ENCODE measurements at regions not wholly inside any gene's neighbourhood (a gene's known extent, or its start where the extent isn't known, plus 50 kb on each side); places are given as distances from the start of the nearest gene placed in this dataset.

DNA sequence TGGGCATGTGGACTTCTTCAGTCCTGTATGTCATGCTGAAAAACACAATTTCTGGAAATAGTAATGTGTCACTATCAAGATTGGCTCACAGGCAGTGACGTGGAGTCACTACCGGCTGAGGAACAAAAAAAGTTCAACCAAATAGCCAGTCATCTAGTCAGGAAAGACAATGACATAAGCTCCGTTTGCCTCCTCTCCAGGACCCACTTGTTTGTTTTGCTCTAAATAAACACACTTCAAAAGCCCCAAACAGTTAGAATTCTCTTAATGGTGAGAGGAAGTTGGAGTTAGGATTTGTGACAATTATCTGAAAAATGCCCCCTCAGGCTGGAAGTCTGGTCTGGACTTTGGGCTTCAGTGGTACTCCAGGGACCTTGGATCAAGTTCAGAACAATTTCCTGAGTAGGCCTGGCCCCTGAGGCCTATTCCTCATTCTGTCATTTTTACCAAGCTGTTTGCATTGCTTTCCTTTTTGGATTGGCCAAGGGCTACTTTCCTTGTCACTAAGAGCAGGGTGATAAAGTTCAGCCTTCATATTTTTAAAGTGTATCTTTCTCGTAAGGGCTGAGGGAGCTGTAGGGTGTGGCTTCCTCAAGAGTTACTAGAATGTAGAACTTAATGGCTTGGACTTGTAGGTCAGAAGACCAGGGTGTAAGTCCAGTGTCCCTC is 98.9 kb downstream of the EOMES start (continued):
- TF ChIP-seq, protein P1, sequence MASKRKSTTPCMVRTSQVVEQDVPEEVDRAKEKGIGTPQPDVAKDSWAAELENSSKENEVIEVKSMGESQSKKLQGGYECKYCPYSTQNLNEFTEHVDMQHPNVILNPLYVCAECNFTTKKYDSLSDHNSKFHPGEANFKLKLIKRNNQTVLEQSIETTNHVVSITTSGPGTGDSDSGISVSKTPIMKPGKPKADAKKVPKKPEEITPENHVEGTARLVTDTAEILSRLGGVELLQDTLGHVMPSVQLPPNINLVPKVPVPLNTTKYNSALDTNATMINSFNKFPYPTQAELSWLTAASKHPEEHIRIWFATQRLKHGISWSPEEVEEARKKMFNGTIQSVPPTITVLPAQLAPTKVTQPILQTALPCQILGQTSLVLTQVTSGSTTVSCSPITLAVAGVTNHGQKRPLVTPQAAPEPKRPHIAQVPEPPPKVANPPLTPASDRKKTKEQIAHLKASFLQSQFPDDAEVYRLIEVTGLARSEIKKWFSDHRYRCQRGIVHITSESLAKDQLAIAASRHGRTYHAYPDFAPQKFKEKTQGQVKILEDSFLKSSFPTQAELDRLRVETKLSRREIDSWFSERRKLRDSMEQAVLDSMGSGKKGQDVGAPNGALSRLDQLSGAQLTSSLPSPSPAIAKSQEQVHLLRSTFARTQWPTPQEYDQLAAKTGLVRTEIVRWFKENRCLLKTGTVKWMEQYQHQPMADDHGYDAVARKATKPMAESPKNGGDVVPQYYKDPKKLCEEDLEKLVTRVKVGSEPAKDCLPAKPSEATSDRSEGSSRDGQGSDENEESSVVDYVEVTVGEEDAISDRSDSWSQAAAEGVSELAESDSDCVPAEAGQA (IDR thresholded peaks at IDR 0.05; ENCODE audit: low read depth): no peak
- TF ChIP-seq, protein P1 (CRISPR knock-in tag; IDR thresholded peaks at IDR 0.05; ENCODE audit: borderline replicate concordance): no peak
- TF ChIP-seq, protein P2, sequence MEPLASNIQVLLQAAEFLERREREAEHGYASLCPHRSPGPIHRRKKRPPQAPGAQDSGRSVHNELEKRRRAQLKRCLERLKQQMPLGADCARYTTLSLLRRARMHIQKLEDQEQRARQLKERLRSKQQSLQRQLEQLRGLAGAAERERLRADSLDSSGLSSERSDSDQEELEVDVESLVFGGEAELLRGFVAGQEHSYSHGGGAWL (CRISPR knock-in tag; IDR thresholded peaks at IDR 0.05): no peak
- TF ChIP-seq NFE2L1 (CRISPR knock-in tag; IDR thresholded peaks at IDR 0.05; ENCODE audit: borderline replicate concordance) (no peak), JUND (CRISPR knock-in tag; IDR thresholded peaks at IDR 0.05) (no peak), GTF3A (CRISPR knock-in tag; conservative IDR thresholded peaks at IDR 0.05) (no peak), CBFB (CRISPR knock-in tag; IDR thresholded peaks at IDR 0.05) (no peak), ZNF841 (CRISPR knock-in tag; IDR thresholded peaks at IDR 0.05; ENCODE audit: borderline replicate concordance) (no peak), NBN (conservative IDR thresholded peaks at IDR 0.05) (no peak), SIN3B (IDR thresholded peaks at IDR 0.05; ENCODE audit: low read length) (no peak), ZNF589 (CRISPR knock-in tag; conservative IDR thresholded peaks at IDR 0.05) (no peak), TBX3 (IDR thresholded peaks at IDR 0.05; ENCODE audit: borderline replicate concordance) (no peak), CREB1 (IDR thresholded peaks at IDR 0.05) (peak; percentile 82), CREB1 (CRISPR knock-in tag; IDR thresholded peaks at IDR 0.05) (peak; percentile 92), ZBTB7B (CRISPR knock-in tag; IDR thresholded peaks at IDR 0.05) (peak; percentile 66; the same call in 1 of the 2 replicates), ZNF572 (CRISPR knock-in tag; IDR thresholded peaks at IDR 0.05) (no peak)
- TF ChIP-seq, protein P3, sequence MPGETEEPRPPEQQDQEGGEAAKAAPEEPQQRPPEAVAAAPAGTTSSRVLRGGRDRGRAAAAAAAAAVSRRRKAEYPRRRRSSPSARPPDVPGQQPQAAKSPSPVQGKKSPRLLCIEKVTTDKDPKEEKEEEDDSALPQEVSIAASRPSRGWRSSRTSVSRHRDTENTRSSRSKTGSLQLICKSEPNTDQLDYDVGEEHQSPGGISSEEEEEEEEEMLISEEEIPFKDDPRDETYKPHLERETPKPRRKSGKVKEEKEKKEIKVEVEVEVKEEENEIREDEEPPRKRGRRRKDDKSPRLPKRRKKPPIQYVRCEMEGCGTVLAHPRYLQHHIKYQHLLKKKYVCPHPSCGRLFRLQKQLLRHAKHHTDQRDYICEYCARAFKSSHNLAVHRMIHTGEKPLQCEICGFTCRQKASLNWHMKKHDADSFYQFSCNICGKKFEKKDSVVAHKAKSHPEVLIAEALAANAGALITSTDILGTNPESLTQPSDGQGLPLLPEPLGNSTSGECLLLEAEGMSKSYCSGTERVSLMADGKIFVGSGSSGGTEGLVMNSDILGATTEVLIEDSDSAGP (CRISPR knock-in tag; IDR thresholded peaks at IDR 0.05; ENCODE audit: borderline replicate concordance): no peak
- TF ChIP-seq, protein P4, sequence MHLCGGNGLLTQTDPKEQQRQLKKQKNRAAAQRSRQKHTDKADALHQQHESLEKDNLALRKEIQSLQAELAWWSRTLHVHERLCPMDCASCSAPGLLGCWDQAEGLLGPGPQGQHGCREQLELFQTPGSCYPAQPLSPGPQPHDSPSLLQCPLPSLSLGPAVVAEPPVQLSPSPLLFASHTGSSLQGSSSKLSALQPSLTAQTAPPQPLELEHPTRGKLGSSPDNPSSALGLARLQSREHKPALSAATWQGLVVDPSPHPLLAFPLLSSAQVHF (CRISPR knock-in tag; IDR thresholded peaks at IDR 0.05): no peak
- TF ChIP-seq, protein P5, sequence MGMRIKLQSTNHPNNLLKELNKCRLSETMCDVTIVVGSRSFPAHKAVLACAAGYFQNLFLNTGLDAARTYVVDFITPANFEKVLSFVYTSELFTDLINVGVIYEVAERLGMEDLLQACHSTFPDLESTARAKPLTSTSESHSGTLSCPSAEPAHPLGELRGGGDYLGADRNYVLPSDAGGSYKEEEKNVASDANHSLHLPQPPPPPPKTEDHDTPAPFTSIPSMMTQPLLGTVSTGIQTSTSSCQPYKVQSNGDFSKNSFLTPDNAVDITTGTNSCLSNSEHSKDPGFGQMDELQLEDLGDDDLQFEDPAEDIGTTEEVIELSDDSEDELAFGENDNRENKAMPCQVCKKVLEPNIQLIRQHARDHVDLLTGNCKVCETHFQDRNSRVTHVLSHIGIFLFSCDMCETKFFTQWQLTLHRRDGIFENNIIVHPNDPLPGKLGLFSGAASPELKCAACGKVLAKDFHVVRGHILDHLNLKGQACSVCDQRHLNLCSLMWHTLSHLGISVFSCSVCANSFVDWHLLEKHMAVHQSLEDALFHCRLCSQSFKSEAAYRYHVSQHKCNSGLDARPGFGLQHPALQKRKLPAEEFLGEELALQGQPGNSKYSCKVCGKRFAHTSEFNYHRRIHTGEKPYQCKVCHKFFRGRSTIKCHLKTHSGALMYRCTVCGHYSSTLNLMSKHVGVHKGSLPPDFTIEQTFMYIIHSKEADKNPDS (CRISPR knock-in tag; IDR thresholded peaks at IDR 0.05): no peak
